GM23338 (cell line): ENCODE measurements at regions not wholly inside any gene's neighbourhood (a gene's known extent, or its start where the extent isn't known, plus 50 kb on each side); places are given as distances from the start of the nearest gene placed in this dataset.

Experiments
- ATAC-seq: fragments of 200-7000 bp; cut with Tn5 transposase; 3 replicates; pipeline ENCODE4 v1.9.1; 2020
- DNase-seq: peaks from one replicate; pipeline ENCODE4 v3.0.0-alpha.2; 2015; ENCODE audit warnings: low spot score
- H2AFZ ChIP-seq: fragments of 200-600 bp; sonication (generic); 2 replicates; pipeline ENCODE4 v1.8.0; 2016; ENCODE audit warnings: antibody characterized with exemption, mild to moderate bottlenecking, moderate library complexity
- H3F3A ChIP-seq: fragments of 200-600 bp; sonication (generic); replicated peaks from 2 replicates; pipeline ENCODE4 v1.8.0; 2017; ENCODE audit warnings: antibody characterized with exemption, mixed run types, low read depth
- H3K27ac ChIP-seq: fragments of 200-600 bp; sonication (generic); 2 replicates; pipeline ENCODE4 v1.6.1; 2016; ENCODE audit warnings: low read depth
- H3K27me3 ChIP-seq: fragments of 200-600 bp; sonication (generic); 2 replicates; pipeline ENCODE4 v1.8.0; 2016; ENCODE audit warnings: mild to moderate bottlenecking, mixed run types, moderate library complexity; ENCODE audit not compliant: insufficient read depth
- H3K36me3 ChIP-seq: fragments of 200-600 bp; sonication (generic); 2 replicates; pipeline ENCODE4 v1.8.0; 2016; ENCODE audit warnings: mild to moderate bottlenecking; ENCODE audit not compliant: insufficient read depth
- H3K4me1 ChIP-seq: fragments of 200-600 bp; sonication (generic); 2 replicates; pipeline ENCODE4 v1.8.0; 2016; ENCODE audit warnings: mild to moderate bottlenecking, moderate library complexity; ENCODE audit not compliant: insufficient read depth
- H3K4me2 ChIP-seq: fragments of 200-600 bp; sonication (generic); 2 replicates; pipeline ENCODE4 v1.7.1; 2017; ENCODE audit warnings: mixed run types
- H3K4me3 ChIP-seq: fragments of 200-600 bp; sonication (generic); 2 replicates; pipeline ENCODE4 v1.6.1; 2016; ENCODE audit warnings: mixed run types
- H3K79me2 ChIP-seq: fragments of 200-600 bp; sonication (generic); replicated peaks from 2 replicates; pipeline ENCODE4 v1.8.0; 2017; ENCODE audit warnings: mild to moderate bottlenecking; ENCODE audit not compliant: insufficient read depth
- H3K9me2 ChIP-seq: fragments of 200-600 bp; sonication (generic); 2 replicates; pipeline ENCODE4 v1.8.0; 2017; ENCODE audit not compliant: insufficient read depth
- H4K20me1 ChIP-seq: fragments of 200-600 bp; sonication (generic); replicated peaks from 2 replicates; pipeline ENCODE4 v1.8.0; 2017; ENCODE audit warnings: mild to moderate bottlenecking; ENCODE audit not compliant: insufficient read depth
- H3K27ac Mint-ChIP-seq: 2 replicates; pipeline ENCODE4 v1.8.0; 2020; ENCODE audit warnings: inconsistent platforms, mild to moderate bottlenecking, moderate library complexity, mixed read lengths
- H3K27me3 Mint-ChIP-seq: 3 replicates; pipeline ENCODE4 v1.8.0; 2022; ENCODE audit warnings: low read depth, mild to moderate bottlenecking, moderate library complexity, mixed read lengths, inconsistent platforms; ENCODE audit not compliant: insufficient read depth, poor library complexity
- H3K36me3 Mint-ChIP-seq: 3 replicates; pipeline ENCODE4 v1.8.0; 2021; ENCODE audit warnings: low read depth, mild to moderate bottlenecking, inconsistent platforms, moderate library complexity, mixed read lengths
- H3K4me1 Mint-ChIP-seq: 3 replicates; pipeline ENCODE4 v1.8.0; 2020; ENCODE audit warnings: mild to moderate bottlenecking, inconsistent platforms, mixed read lengths
- H3K4me3 Mint-ChIP-seq: 3 replicates; pipeline ENCODE4 v1.8.0; 2021; ENCODE audit warnings: moderate library complexity, mild to moderate bottlenecking, inconsistent platforms, mixed read lengths
- H3K9me3 Mint-ChIP-seq: 3 replicates; pipeline ENCODE4 v1.8.0; 2020; ENCODE audit warnings: moderate library complexity, mild to moderate bottlenecking, inconsistent platforms, mixed read lengths
- CREB1 ChIP-seq: fragments of 250-450 bp; sonication (Bioruptor Pico); IDR thresholded peaks from 2 replicates; pipeline ENCODE4 v1.5.0; 2020; ENCODE audit warnings: low read depth, mild to moderate bottlenecking, moderate library complexity
- CTCF ChIP-seq, 2 experiments: fragments of 200-600 bp in 1 of 2; sonication (generic) in 1 of 2; conservative IDR thresholded peaks; 2 replicates each; pipeline versions ENCODE4 v1.5.1 to v1.6.1; 2016 to 2017; ENCODE audit warnings: antibody characterized with exemption in 2 of 2, low read depth in 2 of 2, mild to moderate bottlenecking in 2 of 2, moderate library complexity in 1 of 2
- EZH2 ChIP-seq: fragments of 200-600 bp; sonication (generic); IDR thresholded peaks from one replicate; pipeline ENCODE4 v1.8.0; 2017; ENCODE audit warnings: antibody characterized with exemption, mild to moderate bottlenecking, low read depth; ENCODE audit not compliant: unreplicated experiment
- EZH2phosphoT487 ChIP-seq: fragments of 200-600 bp; sonication (generic); IDR thresholded peaks from one replicate; pipeline ENCODE4 v1.8.1; 2018; ENCODE audit warnings: antibody characterized with exemption; ENCODE audit not compliant: unreplicated experiment
- NANOG ChIP-seq: IDR thresholded peaks from 2 replicates; pipeline ENCODE4 v1.6.1; 2016; ENCODE audit warnings: antibody characterized with exemption, borderline replicate concordance
- POLR2AphosphoS5 ChIP-seq: IDR thresholded peaks from 2 replicates; pipeline ENCODE4 v1.6.1; 2016; ENCODE audit warnings: antibody characterized with exemption, low read depth
- STAT1 ChIP-seq: IDR thresholded peaks from one replicate; pipeline ENCODE4 v1.6.1; 2016; ENCODE audit warnings: antibody characterized with exemption; ENCODE audit not compliant: unreplicated experiment
- ZNF114 ChIP-seq: fragments of 250-450 bp; sonication (Bioruptor Pico); IDR thresholded peaks from 2 replicates; pipeline ENCODE4 v1.5.0; 2020; ENCODE audit warnings: mild to moderate bottlenecking, moderate library complexity
- ZNF331 ChIP-seq: fragments of 250-450 bp; sonication (Bioruptor Pico); IDR thresholded peaks from 2 replicates; pipeline ENCODE4 v1.5.0; 2020; ENCODE audit warnings: low read depth, mild to moderate bottlenecking, moderate library complexity
- TF ChIP-seq, protein P1 (sequence below): fragments of 250-450 bp; sonication (Bioruptor Pico); IDR thresholded peaks from 2 replicates; pipeline ENCODE4 v1.5.0; 2020; ENCODE audit warnings: mild to moderate bottlenecking, moderate library complexity
- TF ChIP-seq, protein P2 (sequence below): IDR thresholded peaks from 2 replicates; pipeline ENCODE4 v1.6.1; 2016; ENCODE audit warnings: antibody characterized with exemption

GRCh38 chr5:89064054-89064453, 181.1 kb upstream of the MEF2C start (continued):
- TF ChIP-seq CTCF (conservative IDR thresholded peaks at IDR 0.05; ENCODE audit: low read depth in 2 of 2) (no peak), NANOG (no peak)

DNA sequence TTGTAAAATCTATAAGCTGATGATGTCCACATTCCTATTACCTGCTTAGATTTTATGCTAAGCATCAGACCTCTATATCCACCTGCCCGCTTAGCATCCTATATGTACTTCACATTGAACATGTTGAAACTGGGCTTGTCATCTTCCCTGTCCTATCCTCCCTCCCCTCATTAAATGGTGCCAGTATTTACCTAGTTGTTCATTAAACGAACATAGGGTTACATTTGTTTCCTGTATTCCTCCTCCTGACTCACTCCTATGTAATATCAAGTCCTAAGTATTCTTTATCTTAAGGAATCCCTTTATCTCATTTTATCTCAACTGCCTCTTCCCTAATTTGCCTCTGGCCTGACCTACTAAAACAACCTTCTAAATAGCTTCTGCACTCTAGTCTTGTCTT, 177.8 kb upstream of the MEF2C start:
- TF ChIP-seq EZH2phosphoT487 (no peak), NANOG (no peak), CREB1 (CRISPR knock-in tag) (no peak), ZNF114 (no peak), EZH2 (no peak), CTCF (conservative IDR thresholded peaks at IDR 0.05; ENCODE audit: low read depth in 2 of 2) (no peak), STAT1 (no peak), ZNF331 (CRISPR knock-in tag) (no peak), POLR2AphosphoS5 (no peak)
- TF ChIP-seq, protein P1, sequence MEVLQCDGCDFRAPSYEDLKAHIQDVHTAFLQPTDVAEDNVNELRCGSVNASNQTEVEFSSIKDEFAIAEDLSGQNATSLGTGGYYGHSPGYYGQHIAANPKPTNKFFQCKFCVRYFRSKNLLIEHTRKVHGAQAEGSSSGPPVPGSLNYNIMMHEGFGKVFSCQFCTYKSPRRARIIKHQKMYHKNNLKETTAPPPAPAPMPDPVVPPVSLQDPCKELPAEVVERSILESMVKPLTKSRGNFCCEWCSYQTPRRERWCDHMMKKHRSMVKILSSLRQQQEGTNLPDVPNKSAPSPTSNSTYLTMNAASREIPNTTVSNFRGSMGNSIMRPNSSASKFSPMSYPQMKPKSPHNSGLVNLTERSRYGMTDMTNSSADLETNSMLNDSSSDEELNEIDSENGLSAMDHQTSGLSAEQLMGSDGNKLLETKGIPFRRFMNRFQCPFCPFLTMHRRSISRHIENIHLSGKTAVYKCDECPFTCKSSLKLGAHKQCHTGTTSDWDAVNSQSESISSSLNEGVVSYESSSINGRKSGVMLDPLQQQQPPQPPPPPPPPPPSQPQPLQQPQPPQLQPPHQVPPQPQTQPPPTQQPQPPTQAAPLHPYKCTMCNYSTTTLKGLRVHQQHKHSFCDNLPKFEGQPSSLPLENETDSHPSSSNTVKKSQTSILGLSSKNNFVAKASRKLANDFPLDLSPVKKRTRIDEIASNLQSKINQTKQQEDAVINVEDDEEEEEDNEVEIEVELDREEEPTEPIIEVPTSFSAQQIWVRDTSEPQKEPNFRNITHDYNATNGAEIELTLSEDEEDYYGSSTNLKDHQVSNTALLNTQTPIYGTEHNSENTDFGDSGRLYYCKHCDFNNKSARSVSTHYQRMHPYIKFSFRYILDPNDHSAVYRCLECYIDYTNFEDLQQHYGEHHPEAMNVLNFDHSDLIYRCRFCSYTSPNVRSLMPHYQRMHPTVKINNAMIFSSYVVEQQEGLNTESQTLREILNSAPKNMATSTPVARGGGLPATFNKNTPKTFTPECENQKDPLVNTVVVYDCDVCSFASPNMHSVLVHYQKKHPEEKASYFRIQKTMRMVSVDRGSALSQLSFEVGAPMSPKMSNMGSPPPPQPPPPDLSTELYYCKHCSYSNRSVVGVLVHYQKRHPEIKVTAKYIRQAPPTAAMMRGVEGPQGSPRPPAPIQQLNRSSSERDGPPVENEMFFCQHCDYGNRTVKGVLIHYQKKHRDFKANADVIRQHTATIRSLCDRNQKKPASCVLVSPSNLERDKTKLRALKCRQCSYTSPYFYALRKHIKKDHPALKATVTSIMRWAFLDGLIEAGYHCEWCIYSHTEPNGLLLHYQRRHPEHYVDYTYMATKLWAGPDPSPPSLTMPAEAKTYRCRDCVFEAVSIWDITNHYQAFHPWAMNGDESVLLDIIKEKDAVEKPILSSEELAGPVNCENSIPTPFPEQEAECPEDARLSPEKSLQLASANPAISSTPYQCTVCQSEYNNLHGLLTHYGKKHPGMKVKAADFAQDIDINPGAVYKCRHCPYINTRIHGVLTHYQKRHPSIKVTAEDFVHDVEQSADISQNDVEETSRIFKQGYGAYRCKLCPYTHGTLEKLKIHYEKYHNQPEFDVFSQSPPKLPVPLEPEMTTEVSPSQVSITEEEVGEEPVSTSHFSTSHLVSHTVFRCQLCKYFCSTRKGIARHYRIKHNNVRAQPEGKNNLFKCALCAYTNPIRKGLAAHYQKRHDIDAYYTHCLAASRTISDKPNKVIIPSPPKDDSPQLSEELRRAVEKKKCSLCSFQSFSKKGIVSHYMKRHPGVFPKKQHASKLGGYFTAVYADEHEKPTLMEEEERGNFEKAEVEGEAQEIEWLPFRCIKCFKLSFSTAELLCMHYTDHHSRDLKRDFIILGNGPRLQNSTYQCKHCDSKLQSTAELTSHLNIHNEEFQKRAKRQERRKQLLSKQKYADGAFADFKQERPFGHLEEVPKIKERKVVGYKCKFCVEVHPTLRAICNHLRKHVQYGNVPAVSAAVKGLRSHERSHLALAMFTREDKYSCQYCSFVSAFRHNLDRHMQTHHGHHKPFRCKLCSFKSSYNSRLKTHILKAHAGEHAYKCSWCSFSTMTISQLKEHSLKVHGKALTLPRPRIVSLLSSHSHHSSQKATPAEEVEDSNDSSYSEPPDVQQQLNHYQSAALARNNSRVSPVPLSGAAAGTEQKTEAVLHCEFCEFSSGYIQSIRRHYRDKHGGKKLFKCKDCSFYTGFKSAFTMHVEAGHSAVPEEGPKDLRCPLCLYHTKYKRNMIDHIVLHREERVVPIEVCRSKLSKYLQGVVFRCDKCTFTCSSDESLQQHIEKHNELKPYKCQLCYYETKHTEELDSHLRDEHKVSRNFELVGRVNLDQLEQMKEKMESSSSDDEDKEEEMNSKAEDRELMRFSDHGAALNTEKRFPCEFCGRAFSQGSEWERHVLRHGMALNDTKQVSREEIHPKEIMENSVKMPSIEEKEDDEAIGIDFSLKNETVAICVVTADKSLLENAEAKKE (CRISPR knock-in tag) = no peak
- TF ChIP-seq, protein P2, sequence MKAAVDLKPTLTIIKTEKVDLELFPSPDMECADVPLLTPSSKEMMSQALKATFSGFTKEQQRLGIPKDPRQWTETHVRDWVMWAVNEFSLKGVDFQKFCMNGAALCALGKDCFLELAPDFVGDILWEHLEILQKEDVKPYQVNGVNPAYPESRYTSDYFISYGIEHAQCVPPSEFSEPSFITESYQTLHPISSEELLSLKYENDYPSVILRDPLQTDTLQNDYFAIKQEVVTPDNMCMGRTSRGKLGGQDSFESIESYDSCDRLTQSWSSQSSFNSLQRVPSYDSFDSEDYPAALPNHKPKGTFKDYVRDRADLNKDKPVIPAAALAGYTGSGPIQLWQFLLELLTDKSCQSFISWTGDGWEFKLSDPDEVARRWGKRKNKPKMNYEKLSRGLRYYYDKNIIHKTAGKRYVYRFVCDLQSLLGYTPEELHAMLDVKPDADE = no peak
- no peaks in the 10 kb centered on the region for H3K79me2 ChIP-seq
- H4K20me1 ChIP-seq = no peaks in the 10 kb centered on the region
- Mint-ChIP-seq H3K4me3 (no peak overlapping the region), H3K27ac (no peak overlapping the region), H3K4me1 (peaks cover under 1% of the 10 kb centered on the region; the same call in 1 of the 3 replicates), H3K36me3 (no peaks in the 10 kb centered on the region), H3K27me3 (no peaks in the 10 kb centered on the region), H3K9me3 (no peaks in the 10 kb centered on the region)
- no peak for DNase-seq
- no peaks in the 10 kb centered on the region for H3K4me1 ChIP-seq
- H2AFZ ChIP-seq = no peak overlapping the region
- no peaks in the 10 kb centered on the region for H3K36me3 ChIP-seq
- no peaks in the 10 kb centered on the region for H3K9me2 ChIP-seq
- no peak overlapping the region for H3K27ac ChIP-seq
- H3K4me3 ChIP-seq = no peak overlapping the region
- no peaks in the 10 kb centered on the region for H3F3A ChIP-seq
- no peak for ATAC-seq
- no peaks in the 10 kb centered on the region for H3K27me3 ChIP-seq
- H3K4me2 ChIP-seq = no peak overlapping the region
